Liver (tissue), 8 donors: ENCODE measurements at regions not wholly inside any gene's neighbourhood (a gene's known extent, or its start where the extent isn't known, plus 50 kb on each side); places are given as distances from the start of the nearest gene placed in this dataset.

Experiments used
- DNase-seq: peaks from one replicate; pipeline ENCODE4 v3.0.0-alpha.2; 2017; ENCODE audit warnings: low spot score
- H3K27ac ChIP-seq, 2 donors: one replicate each; pipeline ENCODE4 v1.7.0; 2013; ENCODE audit warnings: inconsistent platforms in 2 of 2, low read length in 2 of 2, control low read depth in 1 of 2, low read depth in 1 of 2, mild to moderate bottlenecking in 1 of 2
- H3K27me3 ChIP-seq, 4 donors: one replicate each; pipeline versions ENCODE4 v1.6.1 to v1.7.0; 2013; ENCODE audit warnings: low read length in 3 of 4, inconsistent platforms in 1 of 4, mild to moderate bottlenecking in 1 of 4, moderate library complexity in 1 of 4; ENCODE audit not compliant: control insufficient read depth in 4 of 4, insufficient read depth in 4 of 4
- H3K36me3 ChIP-seq, 4 donors: one replicate each; pipeline versions ENCODE4 v1.6.1 to v1.7.0; 2013; ENCODE audit warnings: low read length in 3 of 4, mild to moderate bottlenecking in 3 of 4, low read depth in 1 of 4, moderate library complexity in 1 of 4; ENCODE audit not compliant: control insufficient read depth in 4 of 4, insufficient read depth in 3 of 4
- H3K4me1 ChIP-seq, 4 donors: one replicate each; pipeline versions ENCODE4 v1.6.1 to v1.7.0; 2013; ENCODE audit warnings: low read length in 3 of 4, mild to moderate bottlenecking in 3 of 4, moderate library complexity in 1 of 4; ENCODE audit not compliant: control insufficient read depth in 4 of 4, insufficient read depth in 4 of 4
- H3K4me3 ChIP-seq, 3 donors: one replicate each; pipeline versions ENCODE4 v1.6.1 to v1.7.0; 2013; ENCODE audit warnings: low read length in 3 of 3, control low read depth in 1 of 3, low read depth in 1 of 3, mild to moderate bottlenecking in 1 of 3
- H3K9ac ChIP-seq, 2 donors: one replicate each; pipeline ENCODE4 v1.7.0; 2013; ENCODE audit warnings: low read length in 2 of 2, mild to moderate bottlenecking in 2 of 2, moderate library complexity in 2 of 2, control low read depth in 1 of 2, low read depth in 1 of 2
- H3K9me3 ChIP-seq, 4 donors: one replicate each; pipeline versions ENCODE4 v1.6.1 to v1.7.0; 2013; ENCODE audit warnings: low read length in 3 of 4; ENCODE audit not compliant: control insufficient read depth in 4 of 4
- ATF3 ChIP-seq: IDR thresholded peaks from 2 replicates; pipeline ENCODE4 v1.6.1; 2016; ENCODE audit warnings: antibody characterized with exemption
- CTCF ChIP-seq: fragments of 150-350 bp; IDR thresholded peaks from 2 replicates; pipeline ENCODE4 v1.5.1; 2017; ENCODE audit warnings: improper control_type of control experiment, low read depth, low read length; ENCODE audit not compliant: missing input control
- EGR1 ChIP-seq, 2 donors: IDR thresholded peaks; 2 replicates each; pipeline ENCODE4 v1.6.1; 2016 to 2018; ENCODE audit warnings: antibody characterized with exemption in 2 of 2, low read depth in 2 of 2
- FOXA1 ChIP-seq: IDR thresholded peaks from 2 replicates; pipeline ENCODE4 v1.6.1; 2016; ENCODE audit warnings: antibody characterized with exemption
- GABPA ChIP-seq, 2 donors: IDR thresholded peaks in 1 of 2; conservative IDR thresholded peaks in 1 of 2; 2 replicates each; pipeline ENCODE4 v1.6.1; 2016; ENCODE audit warnings: antibody characterized with exemption in 2 of 2, mild to moderate bottlenecking in 1 of 2, moderate library complexity in 1 of 2
- HNF4A ChIP-seq, 2 donors: conservative IDR thresholded peaks; 2 replicates each; pipeline ENCODE4 v1.6.1; 2016; ENCODE audit warnings: antibody characterized with exemption in 2 of 2, mild to moderate bottlenecking in 2 of 2
- HNF4G ChIP-seq: IDR thresholded peaks from 2 replicates; pipeline ENCODE4 v1.6.1; 2016; ENCODE audit warnings: antibody characterized with exemption
- MAX ChIP-seq: IDR thresholded peaks from 2 replicates; pipeline ENCODE4 v1.6.1; 2016; ENCODE audit warnings: antibody characterized with exemption
- NR2F2 ChIP-seq: IDR thresholded peaks from 2 replicates; pipeline ENCODE4 v1.6.1; 2016; ENCODE audit warnings: antibody characterized with exemption
- RAD21 ChIP-seq, 2 donors: IDR thresholded peaks; 2 replicates each; pipeline ENCODE4 v1.6.1; 2016; ENCODE audit warnings: antibody characterized with exemption in 2 of 2, mild to moderate bottlenecking in 2 of 2
- REST ChIP-seq: IDR thresholded peaks from 2 replicates; pipeline ENCODE4 v1.6.1; 2016; ENCODE audit warnings: antibody characterized with exemption, mild to moderate bottlenecking
- RXRA ChIP-seq, 2 donors: IDR thresholded peaks; 2 replicates each; pipeline ENCODE4 v1.6.1; 2017 to 2018; ENCODE audit warnings: antibody characterized with exemption in 2 of 2, mild to moderate bottlenecking in 1 of 2
- SP1 ChIP-seq: IDR thresholded peaks from 2 replicates; pipeline ENCODE4 v1.6.1; 2018; ENCODE audit warnings: antibody characterized with exemption, mild to moderate bottlenecking
- TAF1 ChIP-seq: conservative IDR thresholded peaks from 2 replicates; pipeline ENCODE4 v1.6.1; 2016; ENCODE audit warnings: antibody characterized with exemption, mild to moderate bottlenecking
- whole genome bisulfite sequencing: extraction: QIAGEN DNeasy Blood & Tissue Kit; methylation state at CpG from one replicate; pipeline ENCODE4 v1.1.7; 2013; 5-methylcytosine and 5-hydroxymethylcytosine counted together
- donor health status: healthy.
- donor health status: healthy.
- donor health status: healthy.
- donor health status: healthy.
- donor health status: healthy.

DNA sequence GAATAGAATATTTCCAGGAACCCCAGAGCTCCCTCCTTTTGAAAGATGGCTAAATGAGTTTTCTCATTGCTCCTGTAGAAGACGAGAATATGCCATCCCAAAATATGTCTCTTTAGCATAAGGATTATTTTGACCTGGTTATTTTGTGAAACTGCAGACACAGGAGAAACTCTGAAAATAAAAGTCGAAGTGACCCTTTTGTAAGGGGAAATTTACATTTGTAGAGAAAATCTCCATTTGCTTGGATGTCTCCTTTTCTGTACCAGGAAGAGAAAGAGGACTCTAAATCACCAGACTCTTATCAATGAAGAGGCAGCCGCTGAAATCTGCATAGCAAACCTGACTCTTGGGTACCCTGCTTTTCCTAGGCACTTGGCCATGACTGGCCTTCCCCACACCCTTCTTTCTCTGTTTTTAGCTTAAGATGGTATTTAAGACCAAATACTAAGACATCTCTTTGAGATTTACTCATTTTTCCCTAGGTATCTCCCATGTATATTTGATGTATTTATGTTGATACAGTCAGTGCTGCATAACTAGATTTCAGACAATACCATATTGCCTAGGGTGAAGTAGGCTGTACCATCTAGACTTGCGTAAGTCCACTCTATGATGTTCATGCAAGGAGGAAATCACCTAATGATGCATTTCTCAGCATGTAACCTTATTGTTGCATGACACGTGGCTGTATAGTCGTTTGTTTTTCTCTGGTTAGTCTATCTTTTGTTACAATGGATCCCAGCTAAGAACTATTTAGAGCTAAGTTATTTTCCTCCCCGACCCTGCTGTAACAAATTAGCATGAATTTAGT, 98.2 kb upstream of the UBE3A start:
- no peak overlapping the region for H3K27ac ChIP-seq
- H3K36me3 ChIP-seq = no peaks in the 10 kb centered on the region
- DNase-seq = no peak
- no peaks in the 10 kb centered on the region for H3K4me1 ChIP-seq
- TF ChIP-seq RAD21 (IDR thresholded peaks at IDR 0.05) = no peak
- no peak overlapping the region for H3K9ac ChIP-seq
- H3K9me3 ChIP-seq = no peaks in the 10 kb centered on the region
- WGBS = 80% methylated on average over 7 of the region's 7 CpGs
- H3K4me3 ChIP-seq = no peak overlapping the region
- H3K27me3 ChIP-seq = no peaks in the 10 kb centered on the region

GRCh38 chr15:25535866-25536265, 97.0 kb upstream of the UBE3A start:
- 93% methylated on average over 5 of the region's 5 CpGs for WGBS

More at GRCh38 chr15:25535866-25536265, 97.0 kb upstream of the UBE3A start:
- no peak overlapping the region for H3K4me3 ChIP-seq
- no peak for DNase-seq
- no peaks in the 10 kb centered on the region for H3K9me3 ChIP-seq
- no peaks in the 10 kb centered on the region for H3K4me1 ChIP-seq
- TF ChIP-seq HNF4A (conservative IDR thresholded peaks at IDR 0.05) (no peak), SP1 (no peak), MAX (no peak), EGR1 (IDR thresholded peaks at IDR 0.05; ENCODE audit: low read depth in 2 of 2) (no peak), RXRA (IDR thresholded peaks at IDR 0.05) (no peak), TAF1 (no peak), REST (no peak), FOXA1 (no peak), ATF3 (no peak), GABPA (IDR thresholded peaks at IDR 0.05 in 1 of 2, conservative IDR thresholded peaks at IDR 0.05 in 1 of 2) (no peak), NR2F2 (no peak), CTCF (no peak), HNF4G (no peak)
- H3K27ac ChIP-seq = no peak overlapping the region
- no peaks in the 10 kb centered on the region for H3K36me3 ChIP-seq
- H3K27me3 ChIP-seq = no peaks in the 10 kb centered on the region
- H3K9ac ChIP-seq = no peak overlapping the region
